ENCODE measurements at regions not wholly inside any gene's neighbourhood (a gene's known extent, or its start where the extent isn't known, plus 50 kb on each side); places are given as distances from the start of the nearest gene placed in this dataset.
"Not testable (repeated sequence)": the region's sequence is repeated elsewhere in the genome, so short reads cannot be mapped to it uniquely, and the experiment has no call there.

GRCh38 chr6:26749126-26749758 lies 89.7 kb upstream of the ZNF322 start:
- not testable (repeated sequence) for TF ChIP-seq GABPA (IDR thresholded peaks at IDR 0.05; ENCODE audit: low read depth); CTCF (IDR thresholded peaks at IDR 0.05; ENCODE audit: insufficient read depth, low read length); POLR2AphosphoS5 (IDR thresholded peaks at IDR 0.05; ENCODE audit: low read depth)

Measured in HL-60 (cell line).